GM12865 (cell line): ENCODE measurements at regions not wholly inside any gene's neighbourhood (a gene's known extent, or its start where the extent isn't known, plus 50 kb on each side); places are given as distances from the start of the nearest gene placed in this dataset.

Experiments used
- DNase-seq: peaks from one replicate; pipeline ENCODE4 v3.0.0; 2010; ENCODE audit warnings: low read depth
- H3K4me3 ChIP-seq: 2 replicates; pipeline ENCODE4 v1.5.1; 2011; ENCODE audit warnings: mild to moderate bottlenecking, low read depth, low read length, control low read depth
- CTCF ChIP-seq: IDR thresholded peaks from 2 replicates; pipeline ENCODE4 v1.5.1; 2011; ENCODE audit warnings: low read length, control low read depth, low read depth, inconsistent platforms; ENCODE audit not compliant: insufficient read depth; ENCODE audit errors: missing control alignments

DNA sequence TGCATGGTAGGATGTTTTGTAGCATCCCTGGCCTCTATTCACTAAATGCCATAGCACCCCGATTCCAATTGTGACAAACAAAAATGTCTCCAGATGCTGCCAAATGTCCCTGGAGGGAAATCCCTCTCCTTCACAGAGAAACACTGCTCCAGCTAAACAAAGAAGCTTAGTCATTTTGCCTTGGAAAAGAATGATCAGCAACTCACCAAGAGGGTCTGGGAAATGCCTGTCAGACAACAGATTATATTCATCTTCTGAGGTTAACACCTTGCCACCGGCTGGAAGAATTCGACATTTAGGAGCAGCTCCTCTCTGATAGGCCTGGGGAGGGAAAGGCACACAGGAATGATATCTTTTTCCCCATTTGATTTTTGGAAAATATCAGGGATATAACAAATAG lies 84.4 kb downstream of the NIBAN1 start:
- no peak for TF ChIP-seq CTCF

GRCh38 chr1:184889166-184889565 lies 85.1 kb downstream of the NIBAN1 start:
- no peak for TF ChIP-seq CTCF
- no peak overlapping the region for H3K4me3 ChIP-seq
- DNase-seq: no peak

More for the DNA sequence above, 84.4 kb downstream of the NIBAN1 start:
- no peak for DNase-seq
- no peak overlapping the region for H3K4me3 ChIP-seq

- no peak for DNase-seq
- H3K4me3 ChIP-seq: no peak overlapping the region
- no peak for TF ChIP-seq CTCF
These were observed 85.8 kb downstream of the NIBAN1 start for GRCh38 chr1:184888505-184888904.

DNA sequence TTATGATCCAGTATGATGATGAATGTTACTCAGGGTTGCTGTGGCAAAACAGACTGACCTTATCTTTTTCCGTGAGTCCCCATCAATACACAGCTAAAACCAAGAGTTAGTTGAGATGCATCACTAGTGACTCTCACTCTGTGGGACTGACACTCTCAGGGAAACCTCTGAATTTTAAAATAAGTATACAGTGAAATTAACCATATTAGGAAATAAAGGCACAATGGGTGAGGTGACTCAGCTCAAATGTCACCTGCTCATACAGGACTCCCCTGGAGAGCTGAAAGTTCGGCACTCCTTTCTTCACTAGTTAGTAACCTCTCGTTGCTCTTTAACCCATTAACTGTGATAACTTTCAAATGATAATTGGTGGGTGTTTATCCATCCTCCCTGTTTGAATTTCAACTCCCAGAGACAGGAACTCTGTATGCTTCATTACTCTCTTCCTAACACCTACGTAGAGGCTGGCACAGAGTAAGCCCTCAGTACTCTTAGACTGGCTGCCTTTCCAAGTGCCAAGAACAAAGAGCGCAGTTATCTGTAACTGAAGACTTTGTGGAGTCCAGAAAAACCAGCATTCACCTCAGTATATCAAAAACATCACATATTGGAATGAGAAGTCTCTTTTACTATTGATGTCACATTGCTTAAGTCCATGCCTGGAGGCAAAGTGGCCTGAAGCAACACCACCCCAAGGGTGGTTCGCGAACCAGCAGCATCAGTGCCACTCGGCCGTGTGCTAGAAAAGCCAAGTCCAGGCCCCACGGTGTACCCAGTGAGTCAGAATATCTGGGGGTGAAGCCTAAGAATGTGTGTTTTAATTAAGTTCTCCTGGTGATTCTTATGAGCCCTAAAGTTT lies 91.1 kb downstream of the NIBAN1 start:
- no peak for TF ChIP-seq CTCF
- peak; percentile 32 for DNase-seq
- H3K4me3 ChIP-seq: no peak overlapping the region

- peak; percentile 66 for DNase-seq
- no peak overlapping the region for H3K4me3 ChIP-seq
- TF ChIP-seq CTCF: no peak
These were observed 92.1 kb downstream of the NIBAN1 start for GRCh38 chr1:184881941-184882913.

DNA sequence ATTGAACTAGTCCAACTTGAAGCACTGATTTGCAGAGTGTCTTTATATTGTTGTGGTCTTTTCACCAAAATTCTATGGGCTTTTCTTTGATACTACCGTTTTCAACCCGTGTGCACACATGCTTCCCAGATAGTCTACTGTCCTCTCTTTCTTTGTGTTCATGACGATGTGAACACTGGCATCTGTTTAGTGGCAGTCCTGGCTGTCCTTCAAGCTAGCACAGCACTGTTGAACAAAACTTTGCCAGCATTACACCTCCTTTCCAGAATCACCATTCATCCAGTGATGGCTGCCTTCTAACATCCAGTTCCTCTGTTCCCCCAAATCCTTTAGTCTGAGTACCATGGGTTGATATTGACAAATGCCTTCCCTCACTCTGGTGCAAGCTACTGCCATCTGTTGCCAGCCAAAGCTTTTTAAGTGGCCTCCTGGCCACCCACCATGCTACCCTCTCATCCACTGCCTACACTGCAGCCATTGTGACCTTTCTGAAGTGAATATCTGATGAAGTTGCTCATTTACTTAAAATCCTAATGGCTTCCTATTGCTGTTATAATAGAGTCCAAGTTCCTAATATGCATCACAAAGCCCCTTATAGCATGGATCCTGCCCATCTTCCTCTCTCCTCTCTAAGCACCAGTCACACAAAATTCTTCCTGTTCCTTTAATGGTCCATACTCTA lies 94.3 kb downstream of the NIBAN1 start:
- no peak overlapping the region for H3K4me3 ChIP-seq
- no peak for DNase-seq
- TF ChIP-seq CTCF: no peak
